RCC 7860 (cell line): ENCODE measurements at regions not wholly inside any gene's neighbourhood (a gene's known extent, or its start where the extent isn't known, plus 50 kb on each side); places are given as distances from the start of the nearest gene placed in this dataset.

ENCODE experiments used
- DNase-seq: peaks from one replicate; pipeline ENCODE4 v3.0.0-alpha.2; 2015; ENCODE audit warnings: low spot score
- FAIRE-seq: peaks from 2 replicates; lab custom pipeline; 2012; peaks lifted over from hg19 to GRCh38; lab: Jason Lieb, UNC

DNA sequence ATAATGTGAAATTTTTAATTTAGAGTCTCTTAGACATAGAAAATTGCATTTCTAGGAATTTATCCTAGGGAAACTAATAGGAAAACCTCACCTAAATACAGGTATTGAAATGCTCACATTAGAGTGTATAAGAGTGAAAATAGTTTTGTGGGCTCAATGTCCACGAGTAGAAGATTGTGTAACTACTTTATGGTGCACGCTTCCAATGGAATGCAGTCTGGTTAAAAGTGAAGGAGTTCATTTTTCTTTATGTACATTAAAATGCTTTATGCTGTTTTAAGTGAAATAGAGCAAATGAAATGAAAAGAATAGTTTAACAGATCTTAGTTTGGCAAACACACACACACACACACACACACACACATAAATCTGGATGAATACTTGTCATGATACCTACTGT, 278.2 kb downstream of the USP25 start:
- FAIRE-seq (no peak), DNase-seq (no peak)

DNA sequence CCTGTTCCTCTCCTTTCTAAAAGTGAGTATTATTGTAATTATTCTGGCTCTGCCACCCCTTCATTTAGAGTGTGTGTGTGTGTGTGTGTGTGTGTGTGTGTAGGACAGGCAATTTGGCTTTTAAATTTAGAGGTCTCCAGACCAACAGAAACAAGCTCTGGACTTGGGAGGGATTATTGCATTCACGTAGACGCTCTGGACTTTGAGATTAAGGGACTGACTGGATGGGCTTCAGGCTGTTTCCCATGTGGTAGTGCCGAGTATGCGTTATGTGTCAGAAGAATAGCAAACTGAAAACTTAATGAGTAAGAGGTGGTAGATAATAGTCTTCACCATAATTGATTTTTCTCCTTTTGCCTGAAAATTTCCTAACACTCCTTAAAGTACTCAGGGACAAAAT, 281.9 kb downstream of the USP25 start:
- no peak for FAIRE-seq
- DNase-seq, result no peak

DNA sequence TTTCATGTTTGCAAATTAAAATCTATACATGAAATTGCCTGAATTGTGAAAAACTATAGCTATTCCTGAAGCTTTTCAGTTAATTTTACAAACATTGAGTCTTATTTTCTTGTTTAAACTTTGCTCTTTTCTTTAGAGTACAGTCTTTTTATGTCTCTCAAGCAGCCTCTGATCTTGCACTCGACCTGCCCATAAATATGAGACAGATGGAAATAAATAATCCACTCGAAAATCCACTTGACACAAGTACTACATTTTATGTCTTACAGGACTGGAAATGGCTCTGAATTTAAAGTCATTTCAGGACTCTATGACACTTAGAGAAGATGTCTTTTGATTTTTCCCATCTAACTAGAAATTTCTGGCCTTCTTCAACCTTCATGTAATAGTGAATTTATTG, 283.8 kb downstream of the USP25 start:
- DNase-seq, result no peak

DNA sequence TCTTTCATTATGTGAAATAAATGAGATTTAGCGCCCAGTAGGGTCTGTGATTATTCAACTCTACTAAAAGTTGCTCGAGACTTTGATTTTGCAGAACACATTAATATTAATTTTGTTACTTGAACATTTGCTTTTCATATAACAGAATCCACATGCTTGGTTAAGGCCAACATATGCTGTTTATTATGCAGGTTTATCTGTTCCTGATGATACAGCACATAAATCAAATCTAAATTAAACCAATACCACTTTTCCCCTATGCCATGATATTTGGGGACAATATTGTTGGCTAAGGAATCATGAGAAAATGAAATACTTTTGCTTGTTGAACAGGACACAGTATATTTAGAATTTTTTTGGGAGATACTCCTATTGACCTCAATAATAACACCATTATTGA, 291.1 kb downstream of the USP25 start:
- DNase-seq (no peak), FAIRE-seq (no peak)

More for the DNA sequence above, 283.8 kb downstream of the USP25 start:
- no peak for FAIRE-seq

DNA sequence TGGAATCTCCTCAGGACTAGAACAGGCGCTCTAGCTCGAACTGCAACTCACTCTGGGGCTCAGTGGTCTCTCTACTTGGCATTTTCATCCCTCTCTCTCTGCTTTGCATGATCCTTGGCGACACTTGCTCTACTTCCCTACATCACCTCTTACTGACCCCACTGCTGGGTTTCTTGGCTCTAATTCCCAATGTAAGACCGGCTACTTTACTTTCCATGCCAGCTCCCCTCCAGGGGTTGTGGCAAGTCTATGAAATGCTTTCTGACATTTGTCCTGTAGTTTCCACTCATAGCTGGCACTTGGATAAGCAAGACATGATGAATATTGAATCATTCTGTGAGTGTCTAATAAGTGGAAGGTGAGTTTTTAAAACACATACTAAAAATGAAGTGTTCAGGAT, 292.3 kb downstream of the USP25 start:
- DNase-seq (no peak), FAIRE-seq (no peak)

DNA sequence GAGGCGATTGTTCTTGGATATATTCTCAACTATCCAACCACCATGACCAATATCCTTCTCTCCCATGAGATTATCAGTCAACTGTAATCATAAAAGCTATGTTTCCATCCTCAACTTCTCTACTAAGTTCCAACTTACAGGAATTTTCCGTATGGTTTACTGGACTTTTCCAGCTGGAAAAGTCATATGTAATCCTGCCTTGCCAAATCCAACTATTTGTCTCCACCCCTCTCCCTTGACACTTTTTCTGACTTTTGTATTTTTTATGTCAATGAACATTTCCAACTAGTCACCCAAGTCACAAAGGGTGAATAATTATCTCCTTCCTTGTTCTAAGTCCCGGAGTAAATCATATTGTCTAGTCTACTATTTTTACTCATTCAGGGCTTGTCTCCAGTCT, 293.1 kb downstream of the USP25 start:
- FAIRE-seq (no peak), DNase-seq (no peak)

DNA sequence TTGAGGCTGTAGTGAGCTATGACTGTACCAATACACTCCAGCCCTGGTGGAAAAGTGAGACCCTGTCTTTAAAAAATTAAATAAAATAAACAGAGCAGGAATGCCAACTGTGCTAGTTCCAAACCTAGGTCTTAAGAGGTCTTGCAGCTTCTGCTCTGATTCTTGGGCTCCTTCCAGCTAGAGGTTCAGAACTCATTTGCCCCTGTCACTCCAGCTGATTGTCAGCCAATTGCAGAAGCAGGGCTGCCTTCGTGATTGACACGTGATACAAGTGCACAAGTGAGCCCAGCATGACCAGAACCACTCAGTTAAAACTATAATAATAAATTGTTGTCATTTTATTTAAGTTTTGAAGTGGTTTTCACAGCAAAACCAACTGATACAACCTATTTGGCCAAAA, 298.4 kb downstream of the USP25 start:
- DNase-seq (no peak), FAIRE-seq (no peak)

DNA sequence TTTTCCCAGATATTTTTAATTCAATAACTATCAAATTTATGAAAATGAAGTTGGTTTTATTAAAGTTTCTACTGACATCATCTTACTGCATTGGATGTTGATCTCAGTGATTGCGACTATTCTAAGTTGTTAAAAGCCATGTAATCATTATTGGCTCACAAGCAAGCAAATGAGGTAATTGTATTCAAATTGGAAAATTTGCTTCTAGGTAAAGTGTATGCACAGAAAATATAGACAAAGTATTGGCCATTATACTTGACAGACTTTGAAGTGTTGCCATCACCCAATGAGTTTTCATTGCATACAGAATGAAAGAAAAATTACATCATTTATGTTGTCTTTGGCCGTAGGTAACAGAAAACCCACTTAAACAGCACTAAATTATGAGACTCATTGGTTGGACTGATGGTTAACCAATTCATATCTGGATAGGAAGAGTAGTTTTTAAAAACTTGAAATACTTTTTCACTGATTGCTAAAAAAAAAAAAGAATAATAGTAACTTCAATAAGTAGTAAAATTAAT, 299.2 kb downstream of the USP25 start:
- DNase-seq (no peak), FAIRE-seq (no peak)

DNA sequence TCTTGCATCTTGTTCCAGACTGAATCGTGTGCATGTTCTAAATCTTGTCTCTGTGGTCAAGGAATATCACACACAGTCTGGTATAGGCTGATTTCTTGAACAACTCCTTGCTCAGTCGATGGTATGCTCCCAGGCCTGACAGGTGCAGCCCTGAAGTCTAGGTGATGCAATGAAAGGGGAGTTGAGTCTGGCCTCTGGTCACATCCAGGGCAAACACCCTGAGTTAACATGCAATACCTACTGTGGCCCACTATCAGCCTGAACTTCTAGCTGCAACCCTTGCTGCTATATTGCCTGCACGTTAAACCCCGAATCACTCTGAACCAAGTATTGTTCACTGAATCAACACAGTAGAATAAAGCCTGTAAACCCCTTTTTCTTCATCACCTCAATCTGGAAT, 303.4 kb downstream of the USP25 start:
- no peak for FAIRE-seq
- DNase-seq, result no peak

DNA sequence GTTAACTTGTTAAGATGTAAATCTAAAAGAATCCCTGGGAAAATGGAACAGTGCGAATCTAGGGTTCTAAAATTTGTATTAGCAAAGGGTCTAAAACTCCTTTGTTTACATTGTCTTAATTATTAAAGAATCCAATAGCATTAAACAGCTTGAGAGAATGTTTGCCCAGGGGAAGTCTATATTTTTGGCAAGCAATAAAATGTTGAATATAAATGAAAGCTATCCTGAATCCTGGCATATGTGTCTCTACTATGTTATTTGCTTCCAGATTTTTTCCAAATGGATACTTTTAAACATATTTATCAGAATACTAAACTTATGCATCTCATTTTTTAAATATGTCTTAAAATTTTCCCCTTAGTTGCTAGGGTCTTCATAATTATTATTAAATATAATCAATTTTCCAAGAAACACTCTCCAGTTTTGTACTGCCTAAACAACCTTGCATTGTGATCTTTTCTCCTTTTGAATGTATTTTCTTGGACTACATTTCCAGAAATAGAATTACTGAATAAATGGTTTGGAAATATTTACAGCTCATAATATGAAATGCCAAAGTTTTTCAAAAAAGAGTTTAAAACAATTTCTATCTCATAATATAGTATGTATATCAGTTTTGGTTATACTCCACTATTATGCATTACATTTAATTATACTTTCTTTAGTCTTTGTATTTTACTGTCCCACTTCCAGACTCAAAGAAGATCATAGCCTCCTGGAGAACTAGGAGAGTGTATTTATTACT, 304.8 kb downstream of the USP25 start:
- DNase-seq, result no peak
- no peak for FAIRE-seq

DNA sequence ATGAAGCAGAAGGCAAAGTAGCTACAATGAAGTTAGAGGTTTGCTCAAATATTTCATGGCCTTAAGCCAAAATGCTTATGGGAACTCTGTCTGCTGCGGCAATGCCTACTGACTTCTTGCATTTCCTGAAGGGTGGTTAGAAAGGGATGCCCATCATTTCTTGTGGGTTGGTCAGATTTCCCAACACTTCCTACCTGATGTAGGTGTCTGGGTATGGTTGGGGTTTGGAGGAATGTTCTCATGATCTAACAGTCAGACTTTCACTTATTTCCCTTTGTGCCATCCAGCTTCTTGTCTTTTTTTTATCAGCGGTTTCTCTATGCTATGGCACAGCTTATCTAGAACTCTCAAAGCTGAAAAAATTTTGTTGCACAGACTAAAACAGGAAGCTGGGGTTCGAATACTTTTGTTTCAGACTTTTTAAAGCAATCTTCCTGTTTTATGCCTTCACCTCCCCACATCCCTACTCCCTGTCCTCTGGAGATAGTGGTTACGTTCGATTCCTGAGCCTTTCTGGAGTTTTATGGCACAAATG, 307.7 kb downstream of the USP25 start:
- DNase-seq, result no peak
- FAIRE-seq, result no peak

DNA sequence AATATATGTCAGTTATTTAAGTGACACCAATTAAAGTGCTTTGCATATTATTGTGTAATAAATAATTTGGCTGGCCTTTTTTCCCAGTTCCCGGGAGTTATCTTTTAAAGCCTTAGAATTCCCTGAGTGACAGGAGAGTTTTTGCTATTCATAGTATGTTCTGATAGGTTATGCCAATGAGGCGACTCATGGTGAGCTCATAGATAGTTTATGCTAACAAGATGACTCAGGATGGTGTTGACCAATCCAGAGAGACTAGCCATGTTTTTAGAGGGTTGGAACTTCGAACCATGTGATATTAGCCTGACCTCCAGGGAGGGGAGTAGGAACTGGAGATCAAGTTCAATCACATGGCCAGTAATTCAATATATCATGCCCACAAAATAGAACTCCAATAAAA, 310.8 kb downstream of the USP25 start:
- DNase-seq, result no peak
- FAIRE-seq, result no peak

DNA sequence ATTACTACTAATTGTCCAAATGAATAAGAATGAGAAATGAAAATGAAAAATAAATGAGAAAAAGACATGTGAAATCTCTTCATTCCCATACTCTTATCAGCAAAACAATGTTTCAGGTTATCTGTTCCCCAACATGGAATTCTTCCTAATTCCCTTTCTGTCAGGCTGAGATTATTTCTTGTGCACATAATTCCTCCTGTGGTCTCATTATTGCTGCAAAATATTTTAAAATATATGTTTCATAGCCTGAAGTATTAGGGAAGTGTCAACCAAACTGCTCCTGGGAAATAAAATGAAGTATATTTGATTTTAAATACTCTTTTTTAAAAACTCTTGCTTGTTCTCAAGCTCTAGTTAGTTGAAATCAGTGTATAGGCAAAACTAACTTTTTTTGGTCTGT, 314.9 kb downstream of the USP25 start:
- FAIRE-seq (no peak), DNase-seq (no peak)

DNA sequence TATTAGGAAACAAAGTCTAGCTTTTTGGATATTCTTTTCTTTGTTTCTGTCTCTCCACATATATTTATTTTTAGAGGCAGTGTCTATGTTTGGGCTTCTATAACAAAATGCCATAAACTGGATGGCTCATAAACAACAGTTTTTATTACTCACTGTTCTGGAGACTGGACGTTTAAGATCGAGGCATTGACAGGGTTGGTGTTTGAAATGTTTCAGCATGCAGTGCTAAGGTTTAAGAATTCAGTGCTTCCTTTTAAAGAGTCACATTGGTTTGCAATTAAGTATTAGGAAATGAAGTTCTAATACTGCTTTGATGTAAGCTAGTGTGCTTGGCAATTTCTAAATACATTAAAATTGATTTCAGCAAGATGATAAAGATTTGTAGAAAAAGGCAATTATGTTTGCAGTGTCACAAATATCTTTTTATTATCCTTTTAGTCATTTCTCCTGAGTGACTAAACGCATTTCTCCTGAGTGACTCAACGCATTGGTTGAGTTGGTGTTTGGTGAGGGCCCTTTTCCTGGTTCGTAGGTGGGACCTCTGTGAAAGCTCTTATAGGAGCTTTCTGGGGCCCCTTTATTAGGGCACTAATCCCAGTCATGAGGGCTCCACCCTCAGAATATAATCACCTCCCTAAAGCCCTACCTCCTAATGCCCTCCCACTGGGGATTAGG, 317.0 kb downstream of the USP25 start:
- FAIRE-seq, result no peak
- no peak for DNase-seq

DNA sequence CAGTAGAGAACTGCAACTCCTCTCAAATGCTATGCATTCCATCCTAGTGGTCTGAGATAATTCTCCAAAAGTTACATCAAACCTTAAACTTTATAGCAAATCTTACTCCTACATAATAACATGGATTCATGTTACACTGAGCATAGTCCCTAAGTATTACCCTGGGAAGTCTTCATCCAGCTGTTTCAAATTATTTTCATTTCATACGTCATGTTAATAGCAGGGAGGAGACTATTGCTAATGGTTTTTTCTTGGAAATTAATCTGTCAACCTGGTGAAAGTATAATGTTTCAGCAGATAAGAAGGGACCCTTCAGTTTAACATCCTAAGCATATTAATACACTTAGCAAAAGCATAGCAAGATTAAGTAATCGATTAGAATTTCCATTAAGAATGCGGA, 318.1 kb downstream of the USP25 start:
- DNase-seq (no peak), FAIRE-seq (no peak)

DNA sequence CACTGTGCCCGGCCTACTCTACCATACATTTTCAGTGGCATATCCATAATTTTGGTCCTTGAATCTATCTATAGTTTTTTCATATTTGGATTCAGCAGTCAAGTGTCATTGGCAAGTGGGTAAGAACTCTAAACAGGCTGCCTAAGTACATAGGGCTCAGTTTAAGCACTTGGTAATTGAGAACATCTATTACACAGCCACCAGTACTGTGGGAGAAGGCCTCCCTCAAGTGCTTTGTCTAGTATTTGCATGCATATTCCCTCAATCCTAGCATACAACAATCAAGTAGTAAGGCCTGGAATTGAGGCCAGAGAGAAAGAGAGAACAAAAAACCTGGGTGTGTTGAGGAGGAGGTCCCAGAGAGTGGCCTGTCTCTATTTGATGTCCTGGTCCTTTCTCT, 325.2 kb downstream of the USP25 start:
- FAIRE-seq, result no peak

DNA sequence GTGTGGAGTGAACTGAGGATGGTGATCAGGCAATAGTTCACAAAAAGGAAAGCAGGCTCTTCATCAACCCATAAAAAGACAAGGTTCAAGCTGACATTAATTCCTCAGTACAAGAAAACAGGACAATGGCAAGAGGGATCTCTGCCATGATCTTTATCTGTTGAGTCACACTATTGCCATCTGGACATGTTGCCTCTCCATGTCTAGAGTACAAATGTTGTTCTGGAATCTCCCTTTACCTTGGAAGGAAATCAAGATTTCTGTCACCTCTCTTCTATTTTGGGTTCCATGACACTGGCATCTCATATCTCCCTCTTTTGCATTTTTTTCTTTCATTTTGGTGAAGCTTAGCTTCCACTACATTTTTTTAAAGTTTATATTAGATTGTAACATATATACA, 329.1 kb downstream of the USP25 start:
- no peak for FAIRE-seq

More for the DNA sequence above, 325.2 kb downstream of the USP25 start:
- DNase-seq, result no peak

DNA sequence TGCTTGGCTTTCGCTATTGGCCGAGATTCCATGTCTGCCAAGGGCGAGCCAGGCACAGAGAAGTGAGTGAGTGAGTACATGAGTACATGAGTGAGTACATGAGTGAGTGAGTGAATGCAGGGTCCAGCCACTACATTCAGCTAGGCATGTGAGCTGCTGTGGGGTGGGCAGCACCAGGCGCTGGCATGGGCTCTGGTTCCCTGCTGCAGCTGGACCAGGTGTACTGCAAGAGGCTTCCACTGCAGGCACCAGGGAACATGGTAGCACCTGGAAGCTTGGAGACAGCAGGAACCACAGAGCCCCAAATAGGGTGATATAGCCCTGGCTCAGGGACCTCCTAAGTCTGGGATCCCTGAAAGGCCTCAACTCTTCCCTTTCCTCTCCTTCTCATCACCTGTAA, 330.2 kb downstream of the USP25 start:
- DNase-seq (no peak), FAIRE-seq (no peak)

More for the DNA sequence above, 329.1 kb downstream of the USP25 start:
- DNase-seq, result no peak

DNA sequence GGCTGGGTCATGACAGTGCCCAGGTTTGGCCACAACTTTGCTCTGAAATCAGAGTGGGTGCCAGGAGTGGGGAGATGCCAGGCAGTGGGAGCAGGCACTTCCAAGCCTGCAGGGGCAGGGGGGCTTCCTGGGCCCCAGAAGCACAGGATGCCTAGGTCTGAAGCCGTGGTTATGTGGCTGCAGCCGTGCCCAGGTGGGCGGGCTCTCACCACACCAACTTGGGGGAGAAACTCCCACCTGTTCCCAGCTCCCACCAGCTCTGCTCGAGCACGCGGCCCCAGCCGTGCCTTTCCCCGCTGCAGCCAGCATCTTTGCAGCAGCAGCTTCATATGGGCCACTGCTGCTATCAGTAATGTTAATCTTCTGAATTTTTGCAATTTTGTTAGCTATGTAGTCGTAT, 331.4 kb downstream of the USP25 start:
- no peak for FAIRE-seq

DNA sequence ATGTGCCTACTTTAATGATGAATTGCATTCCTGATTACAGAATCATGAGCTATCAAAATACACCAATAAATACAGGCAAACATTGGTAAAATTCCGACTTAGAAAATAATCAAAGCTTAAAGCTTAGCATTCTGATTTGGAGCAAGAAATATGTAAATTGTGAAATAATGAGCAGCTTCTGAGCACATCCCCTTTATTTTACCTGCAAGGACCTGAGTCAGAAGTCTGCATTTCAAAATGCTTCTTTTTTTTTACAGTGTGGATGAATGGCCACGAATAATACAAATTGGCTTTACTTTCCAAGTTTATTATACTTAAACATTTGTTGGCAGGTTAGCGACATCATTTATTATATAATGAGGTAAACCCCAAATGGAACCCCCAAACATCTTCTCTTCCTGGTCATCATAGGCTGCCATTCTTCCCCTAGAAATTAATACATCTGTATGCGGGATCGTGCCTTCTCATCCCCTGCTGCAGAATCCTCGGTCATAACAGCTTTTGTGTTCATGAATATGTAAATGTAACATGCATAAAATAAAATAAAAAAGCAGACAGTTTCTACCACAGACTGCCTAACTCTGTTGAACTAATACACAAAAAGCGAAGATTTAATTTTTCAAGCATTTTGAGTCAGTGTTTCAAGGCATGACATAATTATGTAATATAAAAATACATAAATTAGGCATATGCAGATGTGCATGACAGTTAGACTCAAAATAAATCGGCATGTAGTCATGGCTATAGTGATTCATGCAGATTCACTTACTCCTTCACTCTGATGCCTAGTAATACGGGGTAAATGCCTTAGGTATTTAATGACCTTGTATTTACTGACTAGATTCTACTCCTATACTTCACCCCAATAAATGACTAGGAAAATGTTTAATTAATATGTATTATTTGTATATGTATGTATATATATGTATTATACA, 339.7 kb downstream of the USP25 start:
- no peak for DNase-seq
- FAIRE-seq, result no peak

More for the DNA sequence above, 331.4 kb downstream of the USP25 start:
- DNase-seq, result no peak

DNA sequence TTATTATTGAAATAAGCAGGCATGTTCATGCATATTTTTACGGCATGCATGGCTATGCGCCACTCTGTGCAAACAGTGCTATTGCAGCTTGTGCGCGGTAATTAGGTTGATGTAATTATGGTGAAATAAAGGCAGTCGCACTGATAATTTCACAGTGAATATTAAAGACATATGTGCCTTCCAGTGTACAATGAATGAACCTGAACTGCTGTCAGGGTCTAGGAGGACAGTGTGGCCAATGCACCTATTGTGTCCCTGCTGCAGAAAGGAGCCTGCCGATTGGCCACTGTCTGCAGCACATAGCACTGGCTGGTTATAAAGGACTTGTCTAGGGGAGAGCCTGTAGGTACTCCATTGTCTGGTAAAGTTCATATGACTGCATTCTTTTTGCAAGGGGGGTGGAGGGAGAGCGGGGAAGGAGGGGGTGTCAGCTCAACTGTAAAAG, 340.4 kb downstream of the USP25 start:
- no peak for DNase-seq
- FAIRE-seq, result no peak
